Keratinocyte (primary cell): ENCODE measurements at regions not wholly inside any gene's neighbourhood (a gene's known extent, or its start where the extent isn't known, plus 50 kb on each side); places are given as distances from the start of the nearest gene placed in this dataset.
"Not testable (repeated sequence)": the region's sequence is repeated elsewhere in the genome, so short reads cannot be mapped to it uniquely, and the experiment has no call there.

Experiments used
- DNase-seq: peaks from one replicate; pipeline ENCODE4 v3.0.0-alpha.2; 2011; ENCODE audit warnings: low read depth, missing footprints, low spot score
- FAIRE-seq: peaks from 2 replicates; lab custom pipeline; 2011; peaks lifted over from hg19 to GRCh38; lab: Jason Lieb, UNC
- H2AFZ ChIP-seq: 2 replicates; pipeline ENCODE4 v1.6.0; 2012; ENCODE audit warnings: low read length, control low read depth, inconsistent platforms; ENCODE audit not compliant: control insufficient read depth
- H3K27ac ChIP-seq: 2 replicates; pipeline ENCODE4 v1.5.1; 2011; ENCODE audit warnings: low read length; ENCODE audit not compliant: control insufficient read depth, insufficient read depth
- H3K27me3 ChIP-seq: 3 replicates; pipeline ENCODE4 v1.6.0; 2011; ENCODE audit warnings: low read length; ENCODE audit not compliant: control insufficient read depth, insufficient read depth; ENCODE audit errors: extremely low read depth
- H3K36me3 ChIP-seq, 2 experiments: 2 replicates in 1 of 2; 3 replicates in 1 of 2; pipeline ENCODE4 v1.5.1; 2011; ENCODE audit warnings: low read length in 2 of 2, mild to moderate bottlenecking in 1 of 2; ENCODE audit not compliant: control insufficient read depth in 2 of 2, insufficient read depth in 2 of 2; ENCODE audit errors: extremely low read depth in 1 of 2
- H3K4me1 ChIP-seq: 3 replicates; pipeline ENCODE4 v1.5.1; 2011; ENCODE audit warnings: low read length; ENCODE audit not compliant: control insufficient read depth, insufficient read depth; ENCODE audit errors: extremely low read depth
- H3K4me2 ChIP-seq: 3 replicates; pipeline ENCODE4 v1.6.0; 2011; ENCODE audit warnings: low read depth, low read length; ENCODE audit not compliant: control insufficient read depth, insufficient read depth; ENCODE audit errors: extremely low read depth
- H3K4me3 ChIP-seq, 3 experiments: fragments of 200-600 bp in 1 of 3; sonication (generic) in 1 of 3; 2 replicates in 2 of 3; 3 replicates in 1 of 3; pipeline ENCODE4 v1.5.1; 2011 to 2016; ENCODE audit warnings: low read length in 3 of 3, mild to moderate bottlenecking in 3 of 3, control low read depth in 2 of 3, inconsistent platforms in 1 of 3, low read depth in 1 of 3, mixed read lengths in 1 of 3, mixed run types in 1 of 3, moderate library complexity in 1 of 3; ENCODE audit not compliant: control insufficient read depth in 2 of 3, insufficient read depth in 2 of 3; ENCODE audit errors: extremely low read depth in 1 of 3
- H3K79me2 ChIP-seq: 2 replicates; pipeline ENCODE4 v1.6.0; 2012; ENCODE audit warnings: low read length; ENCODE audit not compliant: control insufficient read depth, insufficient read depth
- H3K9ac ChIP-seq: 3 replicates; pipeline ENCODE4 v1.6.0; 2011; ENCODE audit warnings: low read length; ENCODE audit not compliant: control insufficient read depth, insufficient read depth; ENCODE audit errors: extremely low read depth
- H3K9me1 ChIP-seq: 3 replicates; pipeline ENCODE4 v1.6.0; 2011; ENCODE audit warnings: low read length; ENCODE audit not compliant: control insufficient read depth, insufficient read depth; ENCODE audit errors: extremely low read depth
- H3K9me3 ChIP-seq: 2 replicates; pipeline ENCODE4 v1.5.1; 2012; ENCODE audit warnings: low read depth, low read length; ENCODE audit not compliant: control insufficient read depth
- H4K20me1 ChIP-seq: 3 replicates; pipeline ENCODE4 v1.6.0; 2011; ENCODE audit warnings: low read length; ENCODE audit not compliant: control insufficient read depth, insufficient read depth; ENCODE audit errors: extremely low read depth
- CTCF ChIP-seq, 3 experiments: IDR thresholded peaks in 1 of 3; conservative IDR thresholded peaks in 1 of 3; optimal IDR thresholded peaks in 1 of 3; 2 replicates in 2 of 3; 3 replicates in 1 of 3; pipeline versions ENCODE3 to v1.5.1; 2011; ENCODE audit warnings: low read length in 3 of 3, mild to moderate bottlenecking in 3 of 3, moderate library complexity in 2 of 3, control low read depth in 1 of 3, inconsistent platforms in 1 of 3; ENCODE audit not compliant: insufficient read depth in 2 of 3; ENCODE audit errors: extremely low read depth in 1 of 3
- EZH2 ChIP-seq: IDR thresholded peaks from one replicate; pipeline ENCODE4 v1.6.1; 2012; ENCODE audit warnings: inconsistent platforms, mild to moderate bottlenecking, low read length, moderate library complexity
- dilution Hi-C: fragments of 300-500 bp; cut with MboI; formaldehyde crosslinking; loops from one replicate; pipeline ENCODE4 v1.7.0; 2020; ENCODE audit warnings: low sequenced_read_pairs; ENCODE audit not compliant: extremely low pct_ligation_motif_present

DNA sequence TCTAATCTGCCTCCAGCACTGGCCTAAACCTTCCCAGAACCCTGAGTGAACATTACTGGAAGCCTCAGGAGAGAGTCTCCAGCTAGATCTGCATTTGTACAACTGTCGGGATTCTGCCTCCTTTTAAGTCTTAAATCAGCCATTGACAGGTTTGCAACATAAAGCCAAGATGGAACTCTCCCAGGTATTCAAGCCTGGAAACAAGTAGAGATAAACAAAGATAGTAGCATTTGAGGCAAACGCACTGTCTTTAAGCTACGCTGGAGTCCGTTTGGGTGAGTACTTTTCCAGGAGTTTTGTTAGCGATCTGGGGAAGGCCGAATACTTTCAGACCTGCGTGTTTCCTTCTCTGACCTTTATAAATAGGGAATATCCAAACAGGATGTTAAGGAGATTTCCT, 317.2 kb upstream of the FZD8 start:
- Histone ChIP-seq H3K4me3 (no peak overlapping the region), H3K36me3 (no peaks in the 10 kb centered on the region), H3K4me1 (no peaks in the 10 kb centered on the region), H4K20me1 (no peaks in the 10 kb centered on the region), H3K79me2 (no peaks in the 10 kb centered on the region), H3K9me3 (no peaks in the 10 kb centered on the region), H3K9me1 (no peaks in the 10 kb centered on the region), H3K4me2 (no peak overlapping the region), H3K9ac (no peak overlapping the region), H3K27me3 (no peaks in the 10 kb centered on the region), H3K27ac (no peak overlapping the region), H2AFZ (peak overlapping the region; percentile 38)
- FAIRE-seq (peak; percentile 49), DNase-seq (no peak)
- TF ChIP-seq EZH2 (no peak), CTCF (optimal IDR thresholded peaks at IDR 0.05 in 1 of 3, IDR thresholded peaks at IDR 0.05 in 1 of 3, conservative IDR thresholded peaks at IDR 0.05 in 1 of 3; ENCODE audit: extremely low read depth in 1 of 3, insufficient read depth in 2 of 3, low read length in 3 of 3) (no peak)
- dilution Hi-C loops: no loop called here

GRCh38 chr10:35958609-35959008, 316.5 kb upstream of the FZD8 start:
- FAIRE-seq, H3K36me3 ChIP-seq, DNase-seq, H3K9me3 ChIP-seq, H3K79me2 ChIP-seq, dilution Hi-C loops, H2AFZ ChIP-seq, H3K9ac ChIP-seq, H3K4me2 ChIP-seq, H3K9me1 ChIP-seq, H3K27me3 ChIP-seq, H3K27ac ChIP-seq, H4K20me1 ChIP-seq, H3K4me3 ChIP-seq, H3K4me1 ChIP-seq: not testable (repeated sequence)

- Histone ChIP-seq H3K4me1 (no peaks in the 10 kb centered on the region), H3K27me3 (no peaks in the 10 kb centered on the region), H4K20me1 (no peaks in the 10 kb centered on the region), H3K9me1 (no peaks in the 10 kb centered on the region), H3K9ac (no peak overlapping the region), H3K36me3 (no peaks in the 10 kb centered on the region), H2AFZ (no peak overlapping the region), H3K9me3 (no peaks in the 10 kb centered on the region), H3K27ac (no peak overlapping the region), H3K79me2 (no peaks in the 10 kb centered on the region), H3K4me3 (no peak overlapping the region), H3K4me2 (no peak overlapping the region)
- TF ChIP-seq CTCF (optimal IDR thresholded peaks at IDR 0.05 in 1 of 3, IDR thresholded peaks at IDR 0.05 in 1 of 3, conservative IDR thresholded peaks at IDR 0.05 in 1 of 3; ENCODE audit: extremely low read depth in 1 of 3, insufficient read depth in 2 of 3, low read length in 3 of 3): no peak
- no peak for TF ChIP-seq EZH2
- no peak for FAIRE-seq
- no peak for DNase-seq
- dilution Hi-C loops: no loop called here
These were observed 308.6 kb upstream of the FZD8 start for GRCh38 chr10:35950701-35951100.
